ENCODE measurements at regions not wholly inside any gene's neighbourhood (a gene's known extent, or its start where the extent isn't known, plus 50 kb on each side); places are given as distances from the start of the nearest gene placed in this dataset.

DNA sequence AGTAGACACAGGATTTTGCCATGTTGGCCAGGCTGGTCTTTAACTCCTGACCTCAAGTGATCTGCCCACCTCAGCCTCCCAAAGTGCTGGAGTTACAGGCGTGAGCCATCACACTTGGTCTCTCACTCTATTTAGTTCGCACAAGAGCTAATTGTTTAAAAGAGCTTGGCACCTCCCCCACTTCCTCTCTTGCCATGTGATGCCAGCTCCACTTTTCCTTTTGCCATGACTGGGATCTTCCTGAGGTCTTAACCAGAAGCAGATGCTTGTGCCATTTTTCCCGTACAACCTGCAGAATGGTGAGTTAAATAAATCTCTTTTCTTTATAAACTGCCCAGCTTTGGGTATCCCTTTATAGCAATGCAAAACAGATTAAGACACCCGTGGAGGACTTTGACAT is 200.1 kb upstream of the FRMD6 start:
- Histone ChIP-seq H3K36me3 (ENCODE audit: insufficient read depth, low read depth, low read length) (no peaks in the 10 kb centered on the region), H3K27ac (ENCODE audit: low read length) (no peak overlapping the region), H3K27me3 (ENCODE audit: insufficient read depth, low read length) (no peaks in the 10 kb centered on the region), H3K4me3 (ENCODE audit: low read length) (no peak overlapping the region), H3K9ac (ENCODE audit: low read depth, low read length) (no peak overlapping the region), H3K9me3 (ENCODE audit: insufficient read depth, low read depth, low read length) (no peaks in the 10 kb centered on the region), H3K4me1 (ENCODE audit: insufficient read depth, low read length) (no peaks in the 10 kb centered on the region)

DNA sequence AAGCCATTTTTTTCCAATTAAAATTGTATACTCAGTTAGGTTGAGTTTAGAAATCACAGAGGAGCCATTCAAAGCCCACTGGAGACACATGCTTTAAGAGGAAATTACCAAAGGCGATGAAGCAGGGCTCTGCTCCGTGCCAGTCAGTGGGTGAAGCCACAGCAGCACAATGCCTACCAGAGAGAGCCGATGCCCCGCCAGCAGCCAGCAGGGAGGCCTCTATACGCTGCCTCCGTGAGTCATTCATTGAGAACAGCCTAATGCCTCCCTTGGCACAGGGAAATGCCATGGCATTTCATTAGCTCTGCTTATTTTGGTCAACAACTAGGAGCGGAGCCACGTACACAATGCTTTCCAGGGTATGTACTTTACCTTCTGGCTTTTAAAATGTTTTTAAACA is 197.8 kb upstream of the FRMD6 start:
- no peak overlapping the region for H3K27ac ChIP-seq (ENCODE audit: low read length)
- no peaks in the 10 kb centered on the region for H3K36me3 ChIP-seq (ENCODE audit: insufficient read depth, low read depth, low read length)
- no peak overlapping the region for H3K9ac ChIP-seq (ENCODE audit: low read depth, low read length)
- H3K9me3 ChIP-seq (ENCODE audit: insufficient read depth, low read depth, low read length), result no peaks in the 10 kb centered on the region
- no peaks in the 10 kb centered on the region for H3K27me3 ChIP-seq (ENCODE audit: insufficient read depth, low read length)
- no peaks in the 10 kb centered on the region for H3K4me1 ChIP-seq (ENCODE audit: insufficient read depth, low read length)
- no peak overlapping the region for H3K4me3 ChIP-seq (ENCODE audit: low read length)

DNA sequence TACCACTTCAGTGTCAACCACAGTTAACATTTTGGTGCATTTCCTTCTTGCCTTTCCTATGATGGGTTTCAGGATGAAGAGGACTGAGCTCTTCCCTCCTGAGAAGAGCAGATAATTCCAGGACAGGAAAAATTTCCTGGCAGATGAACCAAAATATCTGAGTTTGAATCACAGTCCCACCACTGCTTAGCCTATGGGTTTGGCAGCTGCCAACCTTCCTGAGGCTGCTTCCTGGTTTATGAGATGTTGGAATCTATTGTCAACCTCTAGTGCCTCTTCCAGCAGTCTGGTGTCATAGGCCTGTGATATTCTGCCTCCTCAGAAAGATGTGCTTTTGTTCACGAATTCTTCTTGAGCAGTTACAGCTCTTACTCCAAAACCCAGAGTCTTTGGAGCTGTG is 197.4 kb upstream of the FRMD6 start:
- no peak overlapping the region for H3K27ac ChIP-seq (ENCODE audit: low read length)

DNA sequence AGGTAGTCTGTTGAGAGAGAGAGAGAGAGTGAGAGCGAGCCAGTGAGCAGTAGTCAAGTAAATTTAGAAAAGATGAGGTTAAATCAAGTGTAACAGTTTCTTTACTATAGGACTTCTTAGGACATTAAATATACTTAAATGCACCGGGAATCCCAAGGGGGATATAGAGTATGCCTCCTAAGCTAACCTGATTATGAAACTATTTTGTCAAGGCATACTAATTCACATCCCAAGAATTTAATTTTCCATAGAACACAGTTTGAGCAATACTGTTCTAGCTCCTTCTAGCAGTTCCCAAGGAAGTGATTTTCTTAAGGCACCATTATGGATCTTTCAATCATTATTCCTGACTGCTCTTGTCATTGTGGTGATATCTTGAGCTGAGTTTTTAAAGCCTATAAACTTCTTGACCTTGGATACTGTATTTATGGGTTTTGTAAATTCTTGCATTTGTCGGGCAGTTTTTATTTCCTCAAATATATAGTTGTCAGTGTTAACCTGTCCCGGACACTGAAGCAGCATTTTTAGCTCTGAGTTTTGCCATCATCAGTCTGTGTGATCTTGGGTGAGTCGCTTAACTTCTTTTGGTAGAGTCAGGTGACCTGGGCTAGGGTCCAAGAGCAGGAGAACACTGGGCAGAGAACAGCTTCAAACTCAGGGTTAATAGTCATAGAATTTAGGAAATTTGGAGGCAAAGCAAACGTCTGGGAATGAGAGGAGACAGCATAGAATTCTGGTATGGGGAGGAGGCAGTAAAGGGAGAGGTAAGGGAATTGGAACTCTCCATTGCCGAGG is 196.5 kb upstream of the FRMD6 start:
- H3K9ac ChIP-seq (ENCODE audit: low read depth, low read length), result no peak overlapping the region
- no peak overlapping the region for H3K4me3 ChIP-seq (ENCODE audit: low read length)
- no peaks in the 10 kb centered on the region for H3K36me3 ChIP-seq (ENCODE audit: insufficient read depth, low read depth, low read length)
- H3K27me3 ChIP-seq (ENCODE audit: insufficient read depth, low read length), result no peaks in the 10 kb centered on the region
- H3K4me1 ChIP-seq (ENCODE audit: insufficient read depth, low read length), result no peaks in the 10 kb centered on the region
- H3K9me3 ChIP-seq (ENCODE audit: insufficient read depth, low read depth, low read length), result no peaks in the 10 kb centered on the region
- H3K27ac ChIP-seq (ENCODE audit: low read length), result no peak overlapping the region

More for the DNA sequence above, 197.4 kb upstream of the FRMD6 start:
- no peaks in the 10 kb centered on the region for H3K36me3 ChIP-seq (ENCODE audit: insufficient read depth, low read depth, low read length)
- no peaks in the 10 kb centered on the region for H3K27me3 ChIP-seq (ENCODE audit: insufficient read depth, low read length)
- no peak overlapping the region for H3K4me3 ChIP-seq (ENCODE audit: low read length)
- H3K9ac ChIP-seq (ENCODE audit: low read depth, low read length), result no peak overlapping the region
- no peaks in the 10 kb centered on the region for H3K9me3 ChIP-seq (ENCODE audit: insufficient read depth, low read depth, low read length)
- H3K4me1 ChIP-seq (ENCODE audit: insufficient read depth, low read length), result no peaks in the 10 kb centered on the region

DNA sequence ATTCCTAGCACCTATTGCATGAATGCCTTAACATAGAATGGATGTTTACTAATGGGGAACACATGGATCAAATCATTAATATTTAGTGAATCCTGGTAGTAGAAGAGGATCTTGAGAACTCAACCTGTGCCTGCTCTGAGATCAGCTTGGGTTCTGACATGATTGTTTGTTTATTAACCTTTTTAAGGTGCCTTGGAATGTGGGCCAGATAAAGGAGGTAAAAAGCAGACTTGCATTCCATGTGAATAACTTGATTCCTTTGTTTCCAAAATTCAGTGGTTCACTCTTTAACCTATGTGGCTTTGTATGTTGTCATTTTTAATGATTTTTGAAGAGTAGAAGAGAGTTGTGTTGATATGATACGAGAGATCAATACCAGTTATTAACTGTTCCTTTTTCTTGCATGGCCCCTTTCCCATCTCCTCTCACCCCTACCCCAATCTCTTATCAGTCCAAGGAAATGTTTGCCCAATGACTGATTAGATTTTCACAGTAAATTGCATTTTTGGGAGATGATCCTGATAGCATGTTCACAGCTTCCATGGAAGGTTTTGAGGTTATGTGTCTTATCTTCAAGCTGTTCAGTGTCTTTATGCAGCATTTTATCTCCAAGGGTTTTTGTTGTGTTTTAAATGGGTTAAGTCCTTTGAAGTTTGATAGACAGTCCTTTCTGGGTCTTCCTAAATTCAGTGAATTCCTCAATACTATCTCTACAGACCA is 193.7 kb upstream of the FRMD6 start:
- no peaks in the 10 kb centered on the region for H3K36me3 ChIP-seq (ENCODE audit: insufficient read depth, low read depth, low read length)
- no peaks in the 10 kb centered on the region for H3K9me3 ChIP-seq (ENCODE audit: insufficient read depth, low read depth, low read length)
- no peak overlapping the region for H3K27ac ChIP-seq (ENCODE audit: low read length)
- no peak overlapping the region for H3K9ac ChIP-seq (ENCODE audit: low read depth, low read length)
- no peaks in the 10 kb centered on the region for H3K27me3 ChIP-seq (ENCODE audit: insufficient read depth, low read length)
- H3K4me1 ChIP-seq (ENCODE audit: insufficient read depth, low read length), result no peaks in the 10 kb centered on the region
- no peak overlapping the region for H3K4me3 ChIP-seq (ENCODE audit: low read length)

DNA sequence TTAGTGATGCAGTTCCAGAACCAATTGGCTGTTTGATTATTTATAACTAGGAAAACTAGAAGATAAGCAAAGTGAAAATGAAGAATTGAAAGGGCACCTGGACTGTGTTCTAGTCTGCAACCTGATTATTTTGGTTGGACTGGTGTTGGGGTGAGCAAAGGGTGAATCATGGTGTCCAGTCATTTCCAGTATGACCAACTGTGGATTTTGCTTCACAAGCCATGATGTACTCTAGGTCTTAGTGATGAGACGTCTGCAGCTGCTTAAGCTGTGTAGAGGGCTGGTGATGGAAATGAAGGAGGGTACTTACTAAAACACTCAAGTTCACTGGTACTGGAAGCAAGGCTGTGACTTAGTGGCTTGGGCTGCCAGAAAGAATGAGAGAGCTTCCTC is 193.2 kb upstream of the FRMD6 start:
- no peaks in the 10 kb centered on the region for H3K4me1 ChIP-seq (ENCODE audit: insufficient read depth, low read length)
- H3K4me3 ChIP-seq (ENCODE audit: low read length), result no peak overlapping the region
- H3K36me3 ChIP-seq (ENCODE audit: insufficient read depth, low read depth, low read length), result no peaks in the 10 kb centered on the region
- no peak overlapping the region for H3K9ac ChIP-seq (ENCODE audit: low read depth, low read length)
- no peaks in the 10 kb centered on the region for H3K27me3 ChIP-seq (ENCODE audit: insufficient read depth, low read length)
- H3K9me3 ChIP-seq (ENCODE audit: insufficient read depth, low read depth, low read length), result no peaks in the 10 kb centered on the region
- H3K27ac ChIP-seq (ENCODE audit: low read length), result no peak overlapping the region

DNA sequence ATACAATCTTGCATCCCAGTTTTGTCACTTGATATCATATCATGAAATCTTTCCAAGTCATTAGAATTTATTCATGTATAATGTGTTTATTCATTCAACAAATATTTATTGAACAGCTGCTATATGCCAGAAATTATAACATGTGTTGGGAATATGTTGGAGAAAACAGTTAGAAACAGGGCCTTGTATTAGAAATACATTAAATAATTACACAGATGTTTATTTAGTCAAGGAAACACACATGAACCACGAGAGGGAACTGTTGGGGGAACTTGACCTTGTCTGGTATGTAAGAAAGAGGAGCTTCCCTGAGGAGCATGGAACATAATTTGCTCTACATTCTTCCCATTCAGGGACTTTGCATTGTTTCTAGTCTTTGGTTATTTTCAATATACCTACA is 191.7 kb upstream of the FRMD6 start:
- no peak overlapping the region for H3K9ac ChIP-seq (ENCODE audit: low read depth, low read length)
- H3K4me3 ChIP-seq (ENCODE audit: low read length), result no peak overlapping the region
- H3K27me3 ChIP-seq (ENCODE audit: insufficient read depth, low read length), result no peaks in the 10 kb centered on the region
- no peak overlapping the region for H3K27ac ChIP-seq (ENCODE audit: low read length)
- H3K4me1 ChIP-seq (ENCODE audit: insufficient read depth, low read length), result no peaks in the 10 kb centered on the region
- H3K9me3 ChIP-seq (ENCODE audit: insufficient read depth, low read depth, low read length), result no peaks in the 10 kb centered on the region
- no peaks in the 10 kb centered on the region for H3K36me3 ChIP-seq (ENCODE audit: insufficient read depth, low read depth, low read length)

DNA sequence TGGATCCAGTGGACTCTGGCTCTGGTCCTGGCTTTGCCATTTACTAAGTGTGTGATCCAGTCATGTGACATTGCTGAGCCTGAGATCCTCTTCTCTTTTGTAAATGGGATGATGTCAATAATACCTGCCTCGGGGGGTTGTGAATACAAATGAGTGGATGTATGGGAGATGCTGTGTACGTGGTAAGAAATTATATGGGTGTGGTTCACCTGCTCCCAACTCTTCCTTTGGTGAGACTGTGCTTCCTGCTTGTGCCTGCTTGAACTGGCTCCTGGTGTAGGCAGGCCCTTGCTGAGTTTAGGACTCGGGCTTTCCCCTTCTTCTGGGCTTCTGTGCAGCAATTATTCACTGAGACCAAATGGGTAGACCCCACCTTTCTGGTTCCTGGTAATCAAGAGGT is 189.5 kb upstream of the FRMD6 start:
- Histone ChIP-seq H3K4me1 (ENCODE audit: insufficient read depth, low read length) (no peaks in the 10 kb centered on the region), H3K9ac (ENCODE audit: low read depth, low read length) (no peak overlapping the region), H3K9me3 (ENCODE audit: insufficient read depth, low read depth, low read length) (no peaks in the 10 kb centered on the region), H3K36me3 (ENCODE audit: insufficient read depth, low read depth, low read length) (no peaks in the 10 kb centered on the region), H3K27ac (ENCODE audit: low read length) (no peak overlapping the region), H3K4me3 (ENCODE audit: low read length) (no peak overlapping the region), H3K27me3 (ENCODE audit: insufficient read depth, low read length) (no peaks in the 10 kb centered on the region)

DNA sequence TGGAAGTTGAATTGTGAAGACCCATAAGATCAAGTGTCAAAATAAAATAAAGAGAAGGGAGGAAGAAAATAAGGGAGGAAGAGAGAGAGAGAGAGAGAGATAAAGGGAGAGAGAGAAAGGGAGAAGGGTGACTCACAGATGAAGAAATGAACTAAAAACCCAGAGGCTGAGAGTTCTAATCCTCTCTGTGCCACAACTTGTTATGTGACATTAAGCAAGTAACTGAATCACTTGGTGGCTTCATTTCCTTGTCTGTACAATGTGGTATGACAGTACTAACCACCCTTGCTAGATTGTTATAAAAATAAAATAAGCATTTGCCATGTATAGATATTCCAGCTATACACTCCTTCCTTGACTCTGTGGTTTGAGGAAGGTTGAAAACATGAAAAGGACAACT is 189.0 kb upstream of the FRMD6 start:
- H3K27ac ChIP-seq (ENCODE audit: low read length), result no peak overlapping the region
- H3K9me3 ChIP-seq (ENCODE audit: insufficient read depth, low read depth, low read length), result no peaks in the 10 kb centered on the region
- H3K4me3 ChIP-seq (ENCODE audit: low read length), result no peak overlapping the region
- no peaks in the 10 kb centered on the region for H3K36me3 ChIP-seq (ENCODE audit: insufficient read depth, low read depth, low read length)
- H3K27me3 ChIP-seq (ENCODE audit: insufficient read depth, low read length), result no peaks in the 10 kb centered on the region
- no peaks in the 10 kb centered on the region for H3K4me1 ChIP-seq (ENCODE audit: insufficient read depth, low read length)
- H3K9ac ChIP-seq (ENCODE audit: low read depth, low read length), result no peak overlapping the region

DNA sequence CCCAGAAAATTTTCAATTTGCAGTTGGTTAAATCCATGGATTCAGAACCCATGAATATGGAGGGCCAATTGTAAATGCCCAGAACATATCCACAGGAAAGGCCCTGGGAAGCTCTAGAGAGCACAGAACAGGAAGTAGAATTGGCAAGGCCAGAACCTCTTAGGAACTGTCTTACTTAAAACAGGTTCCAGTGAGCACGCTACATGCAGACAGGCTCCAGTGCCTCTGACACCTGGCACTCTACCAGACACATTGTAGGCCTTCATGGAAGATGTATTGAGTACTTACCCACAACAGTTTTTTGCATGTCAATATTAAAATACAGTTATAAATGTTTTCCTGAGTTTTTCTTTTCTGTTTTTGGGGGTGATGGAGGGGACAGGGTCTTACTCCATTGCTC is 188.2 kb upstream of the FRMD6 start:
- no peak overlapping the region for H3K4me3 ChIP-seq (ENCODE audit: low read length)

DNA sequence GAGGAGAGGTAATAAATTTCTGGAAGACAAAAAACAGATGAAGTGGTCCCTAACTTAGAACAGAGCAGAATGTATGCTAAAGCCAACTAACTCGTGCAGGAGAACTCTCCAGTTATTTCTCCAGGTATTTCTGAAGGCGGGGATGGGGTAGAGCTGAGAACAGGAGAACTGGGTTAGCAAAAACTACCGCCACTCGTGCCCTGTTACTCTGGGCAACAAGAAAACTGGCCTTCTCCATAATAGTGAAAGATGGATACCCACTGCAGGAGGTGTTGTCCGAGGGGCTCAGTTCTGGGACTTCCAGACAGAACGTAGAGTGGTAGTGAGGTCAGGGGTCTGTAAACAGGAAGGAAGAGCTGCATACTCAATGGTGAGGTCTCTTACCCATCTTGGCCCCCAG is 187.3 kb upstream of the FRMD6 start:
- Histone ChIP-seq H3K9ac (ENCODE audit: low read depth, low read length) (no peak overlapping the region), H3K27ac (ENCODE audit: low read length) (no peak overlapping the region)

More for the DNA sequence above, 188.2 kb upstream of the FRMD6 start:
- Histone ChIP-seq H3K9me3 (ENCODE audit: insufficient read depth, low read depth, low read length) (no peaks in the 10 kb centered on the region; the same call in 1 of the 2 replicates), H3K9ac (ENCODE audit: low read depth, low read length) (no peak overlapping the region), H3K4me1 (ENCODE audit: insufficient read depth, low read length) (no peaks in the 10 kb centered on the region), H3K36me3 (ENCODE audit: insufficient read depth, low read depth, low read length) (no peaks in the 10 kb centered on the region), H3K27ac (ENCODE audit: low read length) (no peak overlapping the region), H3K27me3 (ENCODE audit: insufficient read depth, low read length) (no peaks in the 10 kb centered on the region)

DNA sequence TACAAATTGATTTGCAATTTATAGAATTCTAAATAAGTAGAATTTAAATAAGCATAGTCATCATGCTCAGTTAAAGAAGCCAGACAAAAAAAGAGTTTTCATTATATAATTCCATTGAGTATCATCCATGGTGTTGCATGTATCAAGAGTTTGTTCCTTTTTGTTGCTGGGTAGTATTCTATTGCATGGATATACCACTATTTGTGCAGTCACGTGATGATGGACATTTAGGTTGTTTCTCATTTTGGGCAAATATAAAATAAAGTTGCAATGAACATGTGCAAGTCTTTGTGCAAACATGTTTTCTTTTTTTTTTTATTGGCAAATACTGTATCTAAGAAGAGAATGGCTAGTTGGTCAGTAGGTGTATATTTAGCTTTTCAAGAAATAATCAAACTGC is 186.2 kb upstream of the FRMD6 start:
- Histone ChIP-seq H3K27me3 (ENCODE audit: insufficient read depth, low read length) (no peaks in the 10 kb centered on the region), H3K36me3 (ENCODE audit: insufficient read depth, low read depth, low read length) (no peaks in the 10 kb centered on the region), H3K4me1 (ENCODE audit: insufficient read depth, low read length) (no peaks in the 10 kb centered on the region), H3K27ac (ENCODE audit: low read length) (no peak overlapping the region), H3K4me3 (ENCODE audit: low read length) (no peak overlapping the region), H3K9me3 (ENCODE audit: insufficient read depth, low read depth, low read length) (no peaks in the 10 kb centered on the region; the same call in 1 of the 2 replicates), H3K9ac (ENCODE audit: low read depth, low read length) (no peak overlapping the region)

More for the DNA sequence above, 187.3 kb upstream of the FRMD6 start:
- Histone ChIP-seq H3K9me3 (ENCODE audit: insufficient read depth, low read depth, low read length) (no peaks in the 10 kb centered on the region; the same call in 1 of the 2 replicates), H3K27me3 (ENCODE audit: insufficient read depth, low read length) (no peaks in the 10 kb centered on the region), H3K4me3 (ENCODE audit: low read length) (no peak overlapping the region), H3K36me3 (ENCODE audit: insufficient read depth, low read depth, low read length) (no peaks in the 10 kb centered on the region), H3K4me1 (ENCODE audit: insufficient read depth, low read length) (no peaks in the 10 kb centered on the region)
